Gastrocnemius medialis (tissue), 4 donors: ENCODE measurements at regions not wholly inside any gene's neighbourhood (a gene's known extent, or its start where the extent isn't known, plus 50 kb on each side); places are given as distances from the start of the nearest gene placed in this dataset.

ENCODE experiments used
- CTCF ChIP-seq, 5 experiments: fragments of 450-650 bp in 3 of 5; fragments of 200-600 bp in 2 of 5; sonication (generic) in 2 of 5; IDR thresholded peaks in 4 of 5; conservative IDR thresholded peaks in 1 of 5; 1 replicate in 4 of 5; 2 replicates in 1 of 5; pipeline ENCODE4 v1.5.1; 2016 to 2019; ENCODE audit warnings: antibody characterized with exemption in 5 of 5, mild to moderate bottlenecking in 3 of 5, moderate library complexity in 3 of 5
- POLR2A ChIP-seq, 2 donors: fragments of 450-650 bp; IDR thresholded peaks; one replicate each; pipeline ENCODE4 v1.6.1; 2017; ENCODE audit warnings: antibody characterized with exemption in 2 of 2, mild to moderate bottlenecking in 2 of 2, moderate library complexity in 2 of 2

GRCh38 chr15:70501849-70502248, 261.5 kb downstream of the UACA start:
- TF ChIP-seq CTCF (IDR thresholded peaks at IDR 0.05 in 4 of 5, conservative IDR thresholded peaks at IDR 0.05 in 1 of 5) (no peak), POLR2A (IDR thresholded peaks at IDR 0.05) (no peak)
